IPS-NIHi7 (cell line): ENCODE measurements at regions not wholly inside any gene's neighbourhood (a gene's known extent, or its start where the extent isn't known, plus 50 kb on each side); places are given as distances from the start of the nearest gene placed in this dataset.

ENCODE experiments used
- DNase-seq: peaks from one replicate; pipeline ENCODE4 v3.0.0; 2012; ENCODE audit warnings: mixed read lengths; ENCODE audit errors: extremely low spot score

GRCh38 chr1:56356376-56356990, 222.9 kb downstream of the PLPP3 start:
- DNase-seq = no peak

GRCh38 chr1:56355918-56356317, 223.4 kb downstream of the PLPP3 start:
- no peak for DNase-seq

- DNase-seq = no peak
These were observed 223.9 kb downstream of the PLPP3 start for GRCh38 chr1:56355422-56355821.

- DNase-seq = no peak
These were observed 233.5 kb downstream of the PLPP3 start for GRCh38 chr1:56345831-56346230.

- DNase-seq = no peak
These were observed 238.4 kb downstream of the PLPP3 start for GRCh38 chr1:56340977-56341376.

GRCh38 chr1:56339786-56340465, 239.4 kb downstream of the PLPP3 start:
- no peak for DNase-seq

- DNase-seq = no peak
These were observed 240.3 kb downstream of the PLPP3 start for GRCh38 chr1:56339093-56339492.

- DNase-seq = no peak
These were observed 242.4 kb downstream of the PLPP3 start for GRCh38 chr1:56336982-56337381.

GRCh38 chr1:56335394-56335793, 244.0 kb downstream of the PLPP3 start:
- DNase-seq = no peak

- DNase-seq = no peak
These were observed 245.3 kb downstream of the PLPP3 start for GRCh38 chr1:56334047-56334446.

- no peak for DNase-seq
These were observed 245.9 kb downstream of the PLPP3 start for GRCh38 chr1:56333461-56333860.

- no peak for DNase-seq
These were observed 247.3 kb downstream of the PLPP3 start for GRCh38 chr1:56331892-56332567.

GRCh38 chr1:56331207-56331891, 248.0 kb downstream of the PLPP3 start:
- DNase-seq = no peak

GRCh38 chr1:56330391-56331026, 248.9 kb downstream of the PLPP3 start:
- DNase-seq = no peak

- DNase-seq = no peak
These were observed 249.4 kb downstream of the PLPP3 start for GRCh38 chr1:56329970-56330369.

GRCh38 chr1:56327195-56327594, 252.2 kb downstream of the PLPP3 start:
- DNase-seq = no peak

GRCh38 chr1:56326056-56326455, 253.3 kb downstream of the PLPP3 start:
- no peak for DNase-seq

- DNase-seq = no peak
These were observed 254.9 kb downstream of the PLPP3 start for GRCh38 chr1:56324504-56324903.

GRCh38 chr1:56322211-56322610, 257.2 kb downstream of the PLPP3 start:
- DNase-seq = no peak

- DNase-seq = no peak
These were observed 258.2 kb downstream of the PLPP3 start for GRCh38 chr1:56321150-56321490.

- DNase-seq = no peak
These were observed 258.8 kb downstream of the PLPP3 start for GRCh38 chr1:56320464-56321149.

- no peak for DNase-seq
These were observed 261.6 kb downstream of the PLPP3 start for GRCh38 chr1:56317722-56318121.
